ENCODE measurements at regions not wholly inside any gene's neighbourhood (a gene's known extent, or its start where the extent isn't known, plus 50 kb on each side); places are given as distances from the start of the nearest gene placed in this dataset.

DNA sequence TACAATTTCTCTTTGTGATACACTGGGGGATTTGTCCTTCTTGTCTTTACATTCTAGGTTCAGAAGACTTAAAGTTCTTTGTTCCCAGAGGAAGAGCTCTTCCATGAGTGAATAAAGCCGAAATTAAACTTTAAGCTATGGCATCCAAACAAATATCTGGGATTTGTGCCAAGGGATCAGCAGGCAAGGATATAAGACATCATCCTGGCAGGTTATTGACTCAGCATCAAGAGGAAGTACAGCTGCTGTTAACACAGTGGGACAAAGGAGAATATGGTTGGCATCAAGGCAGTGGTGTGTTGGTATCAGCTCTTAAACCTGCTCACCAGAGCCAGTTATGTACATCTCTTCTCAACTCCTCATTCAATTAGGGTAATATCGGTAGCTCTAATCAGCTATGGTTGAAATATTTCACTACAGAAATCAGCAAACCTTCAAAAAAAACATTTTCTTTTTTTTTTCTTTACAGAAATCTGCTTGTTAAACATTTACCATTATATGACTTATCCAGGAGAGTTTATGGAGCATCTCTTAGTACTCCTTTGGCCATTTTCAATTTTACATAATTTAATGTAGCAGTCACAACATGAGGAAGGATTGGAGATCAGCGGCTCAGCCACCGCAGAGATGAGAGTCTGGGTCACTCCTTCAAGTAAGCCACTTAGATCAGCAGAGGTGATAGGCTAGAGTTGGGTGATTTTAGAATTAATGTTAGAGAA is 1198.6 kb upstream of the EPHA6 start:
- no peak for DNase-seq (ENCODE audit: low read depth)
- H3K4me3 ChIP-seq (ENCODE audit: low read depth, low read length): no peak overlapping the region
- no peak for TF ChIP-seq CTCF (IDR thresholded peaks at IDR 0.05; ENCODE audit: low read depth, low read length, missing control alignments)

GRCh38 chr3:95626107-95626506 is 1188.3 kb upstream of the EPHA6 start:
- no peak overlapping the region for H3K4me3 ChIP-seq (ENCODE audit: low read depth, low read length)
- DNase-seq (ENCODE audit: low read depth): no peak
- no peak for TF ChIP-seq CTCF (IDR thresholded peaks at IDR 0.05; ENCODE audit: low read depth, low read length, missing control alignments)

DNA sequence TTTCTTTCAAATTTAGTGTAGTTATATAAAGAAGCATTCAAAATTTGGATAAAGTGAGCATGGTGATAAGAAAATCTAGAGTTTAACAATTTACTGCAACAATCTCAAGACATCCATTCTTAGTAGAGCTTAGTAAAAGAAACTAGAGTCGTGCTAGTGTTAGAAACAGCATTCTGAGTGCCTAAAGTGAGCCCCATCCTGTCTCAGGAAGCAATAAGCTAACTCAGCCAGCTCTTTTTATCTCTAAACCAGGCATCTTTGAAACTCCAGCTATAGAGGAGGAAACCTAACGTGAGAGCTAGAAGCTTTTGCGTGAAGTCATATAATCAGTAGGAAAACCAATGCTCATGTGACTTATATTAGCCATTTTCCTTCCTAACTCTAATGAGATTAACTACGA is 1187.1 kb upstream of the EPHA6 start:
- TF ChIP-seq CTCF (IDR thresholded peaks at IDR 0.05; ENCODE audit: low read depth, low read length, missing control alignments): no peak
- no peak overlapping the region for H3K4me3 ChIP-seq (ENCODE audit: low read depth, low read length)
- DNase-seq (ENCODE audit: low read depth): no peak

- no peak for DNase-seq (ENCODE audit: low read depth)
- no peak overlapping the region for H3K4me3 ChIP-seq (ENCODE audit: low read depth, low read length)
- no peak for TF ChIP-seq CTCF (IDR thresholded peaks at IDR 0.05; ENCODE audit: low read depth, low read length, missing control alignments)
Measured at GRCh38 chr3:95627697-95628096, 1186.7 kb upstream of the EPHA6 start.

DNA sequence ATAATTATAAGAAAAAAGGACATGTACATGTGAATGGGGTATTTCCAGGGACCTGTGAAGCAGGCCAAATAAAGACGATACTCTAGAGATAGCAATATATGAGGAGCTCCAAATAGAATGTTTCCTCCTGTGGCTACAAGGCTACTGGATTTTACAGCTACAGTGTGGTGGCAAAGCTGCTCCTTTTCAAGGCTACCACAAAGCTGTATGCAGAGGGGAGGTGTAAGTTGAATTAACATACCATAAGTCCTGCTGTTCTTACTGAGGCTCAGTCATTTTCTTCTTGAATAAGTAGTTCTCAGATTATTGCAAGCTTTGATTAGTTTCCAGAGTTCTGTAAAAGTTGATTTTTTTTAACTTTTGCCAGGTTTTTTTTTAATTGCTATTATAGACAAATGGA is 1184.6 kb upstream of the EPHA6 start:
- H3K4me3 ChIP-seq (ENCODE audit: low read depth, low read length): no peak overlapping the region
- DNase-seq (ENCODE audit: low read depth): no peak
- TF ChIP-seq CTCF (IDR thresholded peaks at IDR 0.05; ENCODE audit: low read depth, low read length, missing control alignments): no peak

DNA sequence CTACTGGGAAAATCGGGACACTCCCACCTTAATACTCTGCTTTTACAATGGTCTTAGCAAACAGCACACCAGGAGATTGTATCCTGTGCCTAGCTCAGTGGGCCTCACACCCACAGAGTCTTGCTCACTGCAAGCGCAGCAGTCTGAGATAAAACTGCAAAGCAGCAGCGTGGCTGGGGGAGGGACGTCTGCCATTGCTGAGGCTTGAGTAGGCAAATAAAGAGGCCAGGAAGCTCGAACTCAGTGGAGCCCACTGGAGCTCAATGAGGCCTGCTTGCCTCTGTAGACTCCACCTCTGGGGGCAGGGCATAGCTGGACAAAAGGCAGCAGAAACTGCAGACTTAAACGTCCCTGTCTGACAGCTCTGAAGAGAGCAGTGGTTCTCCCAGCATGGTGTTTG is 1169.1 kb upstream of the EPHA6 start:
- no peak overlapping the region for H3K4me3 ChIP-seq (ENCODE audit: low read depth, low read length)
- TF ChIP-seq CTCF (IDR thresholded peaks at IDR 0.05; ENCODE audit: low read depth, low read length, missing control alignments): no peak
- DNase-seq (ENCODE audit: low read depth): no peak
